ENCODE measurements at regions not wholly inside any gene's neighbourhood (a gene's known extent, or its start where the extent isn't known, plus 50 kb on each side); places are given as distances from the start of the nearest gene placed in this dataset.
A peak's percentile ranks its signal among the peaks of the same experiment; 100 is the strongest.

DNA sequence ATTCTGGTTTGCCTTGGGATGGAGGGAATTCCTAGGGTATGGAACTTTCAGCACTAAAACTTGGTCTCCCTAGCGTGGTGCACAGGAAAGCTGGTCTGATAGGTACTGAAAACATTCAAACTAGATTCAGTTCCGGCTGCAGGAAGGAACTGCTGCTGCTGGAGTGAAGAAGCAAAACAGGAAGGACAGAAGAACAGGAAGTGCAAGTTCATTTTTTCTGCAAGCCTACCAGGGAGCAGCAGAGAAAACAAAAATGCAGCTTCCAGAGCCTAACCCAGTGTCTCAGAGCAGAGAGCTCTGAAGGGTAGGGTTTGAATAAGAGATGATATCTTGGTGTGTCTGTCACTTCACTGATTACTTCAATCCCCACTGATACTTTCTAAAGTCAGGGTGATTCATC is 165.2 kb downstream of the VRK1 start:
- H3K4me3 ChIP-seq (ENCODE audit: low read depth, low read length): no peak overlapping the region
- DNase-seq (ENCODE audit: low read depth): peak; percentile 46
- TF ChIP-seq CTCF (IDR thresholded peaks at IDR 0.05; ENCODE audit: low read depth, low read length) (no peak), POLR2A (IDR thresholded peaks at IDR 0.05; ENCODE audit: extremely low read depth, insufficient read length) (no peak), MYC (IDR thresholded peaks at IDR 0.05; ENCODE audit: low read depth, low read length) (no peak)
- TF ChIP-seq, protein P1, sequence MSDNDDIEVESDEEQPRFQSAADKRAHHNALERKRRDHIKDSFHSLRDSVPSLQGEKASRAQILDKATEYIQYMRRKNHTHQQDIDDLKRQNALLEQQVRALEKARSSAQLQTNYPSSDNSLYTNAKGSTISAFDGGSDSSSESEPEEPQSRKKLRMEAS (IDR thresholded peaks at IDR 0.05; ENCODE audit: low read depth, low read length): no peak

- no peak for TF ChIP-seq MYC (IDR thresholded peaks at IDR 0.05; ENCODE audit: low read depth, low read length)
- TF ChIP-seq, protein P1 (IDR thresholded peaks at IDR 0.05; ENCODE audit: low read depth, low read length): no peak
- no peak for TF ChIP-seq CTCF (IDR thresholded peaks at IDR 0.05; ENCODE audit: low read depth, low read length)
- no peak for TF ChIP-seq POLR2A (IDR thresholded peaks at IDR 0.05; ENCODE audit: extremely low read depth, insufficient read length)
- H3K4me3 ChIP-seq (ENCODE audit: low read depth, low read length): no peak overlapping the region
Observed at GRCh38 chr14:96964726-96965415, 167.7 kb downstream of the VRK1 start.

GRCh38 chr14:96965885-96966595 is 168.9 kb downstream of the VRK1 start:
- TF ChIP-seq MYC (IDR thresholded peaks at IDR 0.05; ENCODE audit: low read depth, low read length): no peak
- no peak for TF ChIP-seq POLR2A (IDR thresholded peaks at IDR 0.05; ENCODE audit: extremely low read depth, insufficient read length)
- TF ChIP-seq, protein P1 (IDR thresholded peaks at IDR 0.05; ENCODE audit: low read depth, low read length): no peak
- no peak for TF ChIP-seq CTCF (IDR thresholded peaks at IDR 0.05; ENCODE audit: low read depth, low read length)
- no peak overlapping the region for H3K4me3 ChIP-seq (ENCODE audit: low read depth, low read length)
- DNase-seq (ENCODE audit: low read depth): no peak

More at GRCh38 chr14:96964726-96965415, 167.7 kb downstream of the VRK1 start:
- no peak for DNase-seq (ENCODE audit: low read depth)

GRCh38 chr14:96975116-96975515 is 177.9 kb downstream of the VRK1 start:
- no peak for DNase-seq (ENCODE audit: low read depth)
- TF ChIP-seq, protein P1 (IDR thresholded peaks at IDR 0.05; ENCODE audit: low read depth, low read length): no peak
- TF ChIP-seq MYC (IDR thresholded peaks at IDR 0.05; ENCODE audit: low read depth, low read length) (no peak), POLR2A (IDR thresholded peaks at IDR 0.05; ENCODE audit: extremely low read depth, insufficient read length) (no peak), CTCF (IDR thresholded peaks at IDR 0.05; ENCODE audit: low read depth, low read length) (no peak)
- no peak overlapping the region for H3K4me3 ChIP-seq (ENCODE audit: low read depth, low read length)

DNA sequence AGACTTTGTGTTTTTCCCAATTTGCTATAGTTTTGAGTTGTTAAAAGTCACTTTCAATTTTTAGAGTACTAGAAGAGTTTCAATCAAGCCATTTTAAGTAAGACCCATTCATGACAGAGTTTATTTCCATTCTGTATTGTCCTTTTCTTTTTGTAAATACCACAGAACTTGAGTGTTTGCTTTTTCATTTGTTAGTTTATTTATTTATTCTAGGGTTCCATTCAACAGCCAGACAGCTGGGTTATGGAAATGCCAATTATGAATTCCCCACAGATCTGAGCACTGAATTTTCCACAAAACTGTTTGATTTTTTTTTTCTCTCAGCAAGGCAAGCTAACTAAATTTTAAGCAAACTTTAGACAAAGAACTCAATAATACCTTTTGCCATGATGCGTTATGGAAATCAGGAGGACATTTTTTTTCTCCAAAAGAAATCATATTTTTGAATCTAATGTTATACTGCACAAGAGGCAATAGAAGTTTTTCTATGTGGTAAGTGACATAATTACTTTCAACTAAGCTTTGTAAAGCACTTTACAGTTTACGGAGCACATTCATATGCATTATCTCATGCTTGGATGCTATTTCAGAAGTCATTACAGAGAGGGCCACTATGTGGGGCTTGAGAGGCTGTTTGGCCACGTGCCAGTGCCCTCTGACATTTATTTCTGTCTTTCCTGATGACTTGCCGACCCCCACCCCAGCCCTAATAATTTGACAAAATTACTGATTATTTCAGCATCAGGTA is 181.5 kb downstream of the VRK1 start:
- no peak for DNase-seq (ENCODE audit: low read depth)
- H3K4me3 ChIP-seq (ENCODE audit: low read depth, low read length): no peak overlapping the region
- TF ChIP-seq POLR2A (IDR thresholded peaks at IDR 0.05; ENCODE audit: extremely low read depth, insufficient read length): no peak
- no peak for TF ChIP-seq CTCF (IDR thresholded peaks at IDR 0.05; ENCODE audit: low read depth, low read length)
- TF ChIP-seq, protein P1 (IDR thresholded peaks at IDR 0.05; ENCODE audit: low read depth, low read length): no peak
- TF ChIP-seq MYC (IDR thresholded peaks at IDR 0.05; ENCODE audit: low read depth, low read length): no peak

All from NB4 (cell line).